Adipocyte (in vitro differentiated cells): ENCODE measurements at regions not wholly inside any gene's neighbourhood (a gene's known extent, or its start where the extent isn't known, plus 50 kb on each side); places are given as distances from the start of the nearest gene placed in this dataset.

ENCODE experiments used
- DNase-seq: peaks from one replicate; pipeline ENCODE4 v3.0.0-alpha.2; 2015; ENCODE audit warnings: low read depth
- H3K27me3 ChIP-seq: replicated peaks from 2 replicates; pipeline ENCODE4 v1.7.0; 2013; ENCODE audit warnings: mild to moderate bottlenecking, low read length, moderate library complexity; ENCODE audit not compliant: control insufficient read depth, insufficient read depth
- H3K36me3 ChIP-seq: 2 replicates; pipeline ENCODE4 v1.7.0; 2013; ENCODE audit warnings: low read length, mild to moderate bottlenecking, moderate library complexity; ENCODE audit not compliant: control insufficient read depth, insufficient read depth, severe bottlenecking
- H3K4me1 ChIP-seq: 2 replicates; pipeline ENCODE4 v1.7.0; 2013; ENCODE audit warnings: mild to moderate bottlenecking, low read length, moderate library complexity; ENCODE audit not compliant: control insufficient read depth, insufficient read depth
- H3K4me3 ChIP-seq: 2 replicates; pipeline ENCODE4 v1.7.0; 2013; ENCODE audit warnings: mild to moderate bottlenecking, low read length, moderate library complexity
- H3K9ac ChIP-seq: 2 replicates; pipeline ENCODE4 v1.7.0; 2013; ENCODE audit warnings: mild to moderate bottlenecking, low read length, moderate library complexity
- H3K9me3 ChIP-seq: 2 replicates; pipeline ENCODE4 v1.7.0; 2013; ENCODE audit warnings: mild to moderate bottlenecking, low read length, moderate library complexity; ENCODE audit not compliant: control insufficient read depth

- DNase-seq = no peak
- Histone ChIP-seq H3K9ac (no peak overlapping the region), H3K27me3 (peaks cover 18% of the 10 kb centered on the region), H3K4me1 (peaks cover 30% of the 10 kb centered on the region), H3K9me3 (no peaks in the 10 kb centered on the region), H3K36me3 (no peaks in the 10 kb centered on the region), H3K4me3 (no peak overlapping the region)
Observed at GRCh38 chr10:111156754-111157153, 79.9 kb downstream of the ADRA2A start.

- Histone ChIP-seq H3K9me3 (no peaks in the 10 kb centered on the region), H3K4me1 (peaks cover 30% of the 10 kb centered on the region), H3K36me3 (no peaks in the 10 kb centered on the region), H3K9ac (no peak overlapping the region), H3K27me3 (peaks cover 15% of the 10 kb centered on the region), H3K4me3 (no peak overlapping the region)
- DNase-seq = no peak
Observed at GRCh38 chr10:111158595-111158994, 81.8 kb downstream of the ADRA2A start.

GRCh38 chr10:111161109-111161874 is 84.5 kb downstream of the ADRA2A start:
- no peak overlapping the region for H3K9ac ChIP-seq
- peaks cover 21% of the 10 kb centered on the region for H3K4me1 ChIP-seq
- peaks cover 10% of the 10 kb centered on the region for H3K9me3 ChIP-seq
- no peak for DNase-seq
- no peaks in the 10 kb centered on the region for H3K36me3 ChIP-seq
- H3K27me3 ChIP-seq = peaks cover 11% of the 10 kb centered on the region
- no peak overlapping the region for H3K4me3 ChIP-seq

DNA sequence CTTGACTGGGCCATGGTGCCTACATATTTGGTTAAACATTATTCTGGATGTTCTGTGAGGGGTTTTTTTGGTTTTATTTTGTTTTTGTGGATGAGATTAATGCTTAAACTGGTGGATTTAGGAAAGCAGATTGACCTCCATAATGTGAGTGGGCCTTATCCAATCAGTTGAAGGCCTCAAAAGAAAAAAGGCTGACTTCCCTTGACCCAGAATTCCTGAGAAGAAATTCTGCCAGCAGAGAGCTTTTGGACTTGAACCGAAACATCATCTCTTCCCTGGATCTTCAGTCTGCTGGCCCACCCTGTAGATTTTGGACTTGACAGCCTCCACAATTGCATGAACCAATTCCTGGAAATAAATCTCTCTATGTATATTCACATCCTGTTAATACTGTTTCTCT is 94.4 kb downstream of the ADRA2A start:
- Histone ChIP-seq H3K9me3 (peaks cover 4% of the 10 kb centered on the region), H3K27me3 (peaks cover 5% of the 10 kb centered on the region), H3K4me1 (no peaks in the 10 kb centered on the region), H3K36me3 (no peaks in the 10 kb centered on the region), H3K9ac (no peak overlapping the region), H3K4me3 (no peak overlapping the region)
- DNase-seq = no peak

- no peaks in the 10 kb centered on the region for H3K36me3 ChIP-seq
- H3K27me3 ChIP-seq = peaks cover 10% of the 10 kb centered on the region
- H3K9me3 ChIP-seq = no peaks in the 10 kb centered on the region
- DNase-seq = no peak
- no peak overlapping the region for H3K9ac ChIP-seq
- no peak overlapping the region for H3K4me3 ChIP-seq
- no peaks in the 10 kb centered on the region for H3K4me1 ChIP-seq
Observed at GRCh38 chr10:111175787-111176186, 99.0 kb downstream of the ADRA2A start.

DNA sequence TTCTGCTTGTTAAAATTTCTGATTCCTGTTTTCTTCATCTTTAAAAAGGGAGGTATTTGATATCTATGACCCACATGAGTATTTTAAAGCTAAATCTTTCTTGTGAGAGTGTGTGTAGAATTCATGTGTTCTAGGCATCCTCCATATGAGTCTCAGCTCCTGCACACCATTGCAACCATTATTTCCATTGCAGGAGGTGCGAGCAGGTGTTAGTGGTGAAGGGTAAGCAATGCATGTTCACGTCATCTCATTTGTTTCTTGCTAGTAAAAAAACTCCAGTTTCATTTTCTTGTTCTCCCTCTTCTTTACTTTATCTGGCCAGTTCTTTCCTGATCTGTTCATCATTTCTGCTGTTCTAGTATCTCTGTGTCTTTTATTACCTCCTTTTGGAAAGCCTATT is 100.5 kb downstream of the ADRA2A start:
- Histone ChIP-seq H3K9ac (no peak overlapping the region), H3K36me3 (no peaks in the 10 kb centered on the region), H3K4me1 (no peaks in the 10 kb centered on the region), H3K27me3 (peaks cover 14% of the 10 kb centered on the region), H3K4me3 (no peak overlapping the region), H3K9me3 (no peaks in the 10 kb centered on the region)
- no peak for DNase-seq

GRCh38 chr10:111179514-111179913 is 102.7 kb downstream of the ADRA2A start:
- DNase-seq = no peak

DNA sequence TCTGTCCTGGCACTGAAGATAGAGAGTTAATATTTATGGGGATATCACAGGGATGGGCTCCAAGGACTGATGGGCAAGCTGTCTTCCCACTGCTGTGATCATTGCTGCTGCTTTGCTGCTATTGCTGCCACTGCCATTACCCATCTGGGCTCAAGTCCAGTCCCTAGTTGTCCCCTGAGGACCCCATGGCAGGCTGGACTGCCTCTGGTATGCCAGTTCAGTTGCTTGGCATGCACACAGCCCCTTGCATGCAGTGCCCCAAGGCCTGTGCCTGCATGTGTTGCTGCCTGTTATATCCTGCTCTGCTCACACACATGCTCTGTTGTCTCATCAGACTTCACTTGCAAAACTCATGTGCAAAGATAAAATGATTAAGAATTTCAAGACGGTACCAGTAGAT is 109.5 kb downstream of the ADRA2A start:
- Histone ChIP-seq H3K9ac (no peak overlapping the region), H3K9me3 (no peaks in the 10 kb centered on the region), H3K27me3 (peaks cover 12% of the 10 kb centered on the region), H3K4me1 (peaks cover 9% of the 10 kb centered on the region), H3K4me3 (no peak overlapping the region), H3K36me3 (no peaks in the 10 kb centered on the region)
- DNase-seq = no peak

More at GRCh38 chr10:111179514-111179913, 102.7 kb downstream of the ADRA2A start:
- no peaks in the 10 kb centered on the region for H3K36me3 ChIP-seq
- no peaks in the 10 kb centered on the region for H3K9me3 ChIP-seq
- peaks cover 14% of the 10 kb centered on the region for H3K27me3 ChIP-seq
- no peak overlapping the region for H3K4me3 ChIP-seq
- H3K4me1 ChIP-seq = peaks cover 3% of the 10 kb centered on the region
- H3K9ac ChIP-seq = no peak overlapping the region

DNA sequence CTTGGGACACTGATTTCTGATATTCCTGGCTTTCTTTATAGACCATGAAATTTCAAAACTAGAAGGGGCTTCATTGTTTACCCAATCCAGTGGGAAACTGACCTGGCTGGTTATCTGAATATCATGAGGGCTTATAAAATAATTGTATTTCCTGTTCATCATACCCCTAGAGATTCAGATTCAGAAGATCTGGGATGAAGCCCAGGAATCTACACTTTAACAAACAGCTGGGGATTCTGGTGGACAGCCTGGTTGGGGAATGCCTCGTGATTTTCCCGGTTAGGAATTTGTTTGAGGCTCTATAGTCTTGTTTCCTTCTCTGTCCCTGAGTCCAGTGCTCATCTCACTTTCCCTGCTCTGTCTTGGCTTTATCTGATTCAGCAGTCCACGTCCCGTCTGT is 110.3 kb downstream of the ADRA2A start:
- peaks cover 8% of the 10 kb centered on the region for H3K27me3 ChIP-seq
- H3K36me3 ChIP-seq = no peaks in the 10 kb centered on the region
- DNase-seq = no peak
- no peak overlapping the region for H3K4me3 ChIP-seq
- no peak overlapping the region for H3K9ac ChIP-seq
- no peaks in the 10 kb centered on the region for H3K9me3 ChIP-seq
- peaks cover 9% of the 10 kb centered on the region for H3K4me1 ChIP-seq

DNA sequence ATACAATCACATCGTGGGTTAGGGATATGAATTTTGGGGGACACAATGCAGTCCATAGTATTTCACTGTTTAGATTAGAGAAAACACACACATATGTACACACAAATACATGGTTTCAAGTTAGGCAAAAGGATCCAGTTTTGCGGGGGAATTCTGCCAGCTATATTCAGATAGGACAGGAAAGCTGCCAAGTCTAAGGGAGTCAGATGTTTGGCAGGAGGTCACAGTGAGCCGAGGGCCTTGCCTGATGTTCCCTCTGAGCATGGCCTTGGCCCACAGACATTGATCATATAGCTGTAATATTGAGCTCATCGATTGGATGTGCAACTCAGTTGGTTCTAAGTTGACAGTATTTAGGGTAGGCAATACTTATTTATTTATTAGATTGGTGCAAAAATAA is 122.8 kb downstream of the ADRA2A start:
- Histone ChIP-seq H3K27me3 (no peaks in the 10 kb centered on the region), H3K9ac (no peak overlapping the region), H3K9me3 (peaks cover 7% of the 10 kb centered on the region), H3K4me3 (no peak overlapping the region), H3K36me3 (no peaks in the 10 kb centered on the region), H3K4me1 (peaks cover 25% of the 10 kb centered on the region)
- DNase-seq = no peak

DNA sequence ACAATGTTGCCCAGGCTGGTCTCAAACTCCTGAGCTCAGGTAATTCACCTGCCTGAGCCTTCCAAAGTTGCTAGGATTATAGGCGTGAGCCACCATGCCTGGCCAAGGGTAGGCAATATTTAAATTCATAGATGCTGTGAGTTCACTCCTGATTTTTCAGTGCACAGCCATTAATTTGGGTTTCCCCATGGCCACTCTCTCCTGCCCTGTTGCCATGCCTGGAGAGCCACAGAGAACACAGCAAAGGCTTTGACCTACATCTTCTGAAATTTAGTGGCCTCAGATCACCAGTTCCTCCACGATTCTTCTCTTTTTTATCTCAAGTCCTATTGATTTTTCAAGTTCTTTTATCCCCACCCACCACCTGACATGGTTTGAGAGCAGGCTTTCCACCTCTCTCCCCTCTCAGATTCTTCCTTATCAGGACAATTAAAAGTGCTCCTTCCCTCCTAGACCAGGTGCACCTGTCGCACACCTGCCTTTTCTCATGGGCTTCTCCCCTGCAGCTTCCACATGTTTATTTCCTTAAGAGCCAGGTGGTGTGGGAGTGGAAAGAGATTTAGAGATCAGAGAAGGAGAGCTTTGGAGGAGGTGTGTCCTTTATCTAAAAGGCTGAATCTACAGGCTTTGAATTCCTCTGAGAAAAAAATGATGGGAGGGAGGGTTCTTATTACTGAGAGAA is 123.8 kb downstream of the ADRA2A start:
- no peak overlapping the region for H3K4me3 ChIP-seq
- H3K9me3 ChIP-seq = no peaks in the 10 kb centered on the region
- H3K36me3 ChIP-seq = no peaks in the 10 kb centered on the region
- DNase-seq = no peak
- no peaks in the 10 kb centered on the region for H3K27me3 ChIP-seq
- H3K9ac ChIP-seq = no peak overlapping the region
- peaks cover 28% of the 10 kb centered on the region for H3K4me1 ChIP-seq
